K562 (cell line): ENCODE measurements at regions not wholly inside any gene's neighbourhood (a gene's known extent, or its start where the extent isn't known, plus 50 kb on each side); places are given as distances from the start of the nearest gene placed in this dataset.

Experiments
- ATAC-seq: fragments of 200-7000 bp; cut with Tn5 transposase; 3 replicates; pipeline ENCODE4 v1.9.1; 2020; ENCODE audit warnings: moderate library complexity
- BruUV-seq: library from RNA; stranded (reverse); fragments of 400-500 nt; replicated peaks from 2 replicates; lab custom pipeline; 2021; lab: Mats Ljungman, UMichigan
- CTCF ChIA-PET: fragments of 300-600 bp; formaldehyde crosslinking; extraction: SDS; loops from one replicate; lab custom pipeline; 2021; ENCODE audit warnings: low intra/inter-chr PET ratio; lab: Yijun Ruan, JAX
- POLR2A ChIA-PET: fragments of 300-600, 350-650 bp; sonication (Branson Sonifier 250); formaldehyde crosslinking; extraction: SDS; loops from one replicate; lab custom pipeline; 2021; ENCODE audit warnings: antibody characterized with exemption, inconsistent platforms; lab: Yijun Ruan, JAX
- DNase-seq, 4 experiments: peaks; one replicate each; pipeline versions ENCODE4 v3.0.0 to v3.0.0-alpha.2; 2011 to 2018; ENCODE audit warnings: low spot score in 3 of 4, mixed read lengths in 3 of 4; ENCODE audit errors: extremely low read depth in 1 of 4
- FAIRE-seq: peaks from 2 replicates; lab custom pipeline; 2011; peaks lifted over from hg19 to GRCh38; lab: Jason Lieb, UNC
- H2AFZ ChIP-seq: 2 replicates; pipeline ENCODE4 v1.6.0; 2011; ENCODE audit warnings: low read depth, low read length, control low read depth, inconsistent platforms
- H3K27ac ChIP-seq: fragments of 200-600 bp; 3 replicates; pipeline ENCODE4 v1.8.0; 2011; ENCODE audit warnings: low read depth, mild to moderate bottlenecking, control low read depth, inconsistent platforms, low read length, moderate library complexity, mixed read lengths; ENCODE audit errors: extremely low read depth
- H3K27me3 ChIP-seq, 2 experiments: fragments of 300-600 bp in 1 of 2; 2 replicates in 1 of 2; 3 replicates in 1 of 2; pipeline versions ENCODE4 v1.6.0 to v1.8.0; 2011; ENCODE audit warnings: inconsistent platforms in 2 of 2, low read length in 2 of 2, mild to moderate bottlenecking in 1 of 2, mixed read lengths in 1 of 2, moderate library complexity in 1 of 2; ENCODE audit not compliant: control insufficient read depth in 2 of 2, insufficient read depth in 2 of 2
- H3K36me3 ChIP-seq: fragments of 300-600 bp; 3 replicates; pipeline ENCODE4 v1.8.0; 2011; ENCODE audit warnings: mild to moderate bottlenecking, low read length, inconsistent platforms; ENCODE audit not compliant: control insufficient read depth, insufficient read depth
- H3K4me1 ChIP-seq, 2 experiments: fragments of 200-600 bp in 1 of 2; replicated peaks in 1 of 2; 2 replicates in 1 of 2; 3 replicates in 1 of 2; pipeline versions ENCODE4 v1.5.1 to v1.8.0; 2011; ENCODE audit warnings: inconsistent platforms in 2 of 2, low read length in 2 of 2, mild to moderate bottlenecking in 1 of 2, mixed read lengths in 1 of 2, moderate library complexity in 1 of 2; ENCODE audit not compliant: control insufficient read depth in 2 of 2, insufficient read depth in 2 of 2
- H3K4me2 ChIP-seq: 2 replicates; pipeline ENCODE4 v1.6.1; 2011; ENCODE audit warnings: low read length, control low read depth, inconsistent platforms, mixed read lengths; ENCODE audit not compliant: insufficient read depth
- H3K4me3 ChIP-seq: fragments of 200-600 bp; sonication (generic), shearing (Covaris generic); 2 replicates; pipeline ENCODE4 v1.5.1; 2016; ENCODE audit warnings: control low read depth, inconsistent platforms
- H3K79me2 ChIP-seq: fragments of 200-600 bp; 3 replicates; pipeline ENCODE4 v1.8.0; 2011; ENCODE audit warnings: low read length, inconsistent platforms; ENCODE audit not compliant: control insufficient read depth, insufficient read depth
- H3K9ac ChIP-seq, 2 experiments: 2 replicates each; pipeline versions ENCODE4 v1.6.0 to v1.6.1; 2011; ENCODE audit warnings: low read depth in 2 of 2, low read length in 2 of 2, control low read depth in 1 of 2, inconsistent platforms in 1 of 2, mild to moderate bottlenecking in 1 of 2, mixed read lengths in 1 of 2; ENCODE audit not compliant: insufficient read depth in 1 of 2
- H3K9me1 ChIP-seq: one replicate; pipeline ENCODE4 v1.6.0; 2011; ENCODE audit warnings: inconsistent platforms, mild to moderate bottlenecking, low read length, moderate library complexity; ENCODE audit not compliant: control insufficient read depth, insufficient read depth
- H3K9me3 ChIP-seq: replicated peaks from 2 replicates; pipeline ENCODE4 v1.5.1; 2011; ENCODE audit warnings: low read depth, low read length, inconsistent platforms; ENCODE audit not compliant: control insufficient read depth, insufficient read depth
- H4K20me1 ChIP-seq: replicated peaks from 2 replicates; pipeline ENCODE4 v1.6.1; 2011; ENCODE audit warnings: low read length, inconsistent platforms, mixed read lengths; ENCODE audit not compliant: control insufficient read depth, insufficient read depth
- AFF1 ChIP-seq, 2 experiments: fragments of 450-650 bp; IDR thresholded peaks; 2 replicates each; pipeline ENCODE4 v1.6.1; 2018; ENCODE audit warnings: mild to moderate bottlenecking in 2 of 2, low read depth in 1 of 2; ENCODE audit not compliant: partially characterized antibody in 2 of 2
- CBFB ChIP-seq: sonication (generic); formaldehyde crosslinking; IDR thresholded peaks from 2 replicates; pipeline ENCODE4 v1.4.0; 2020; ENCODE audit warnings: mild to moderate bottlenecking, missing genetic modification reagents
- CHD1 ChIP-seq: fragments of 200-600 bp; sonication (generic); IDR thresholded peaks from one replicate; pipeline ENCODE4 v1.6.1; 2012; ENCODE audit warnings: mild to moderate bottlenecking, moderate library complexity, low read length, inconsistent platforms
- ZNF282 ChIP-seq: sonication (generic); formaldehyde crosslinking; IDR thresholded peaks from 2 replicates; pipeline ENCODE4 v1.8.1; 2023; ENCODE audit warnings: missing genetic modification reagents
- ZNF586 ChIP-seq: fragments of 450-650 bp; formaldehyde crosslinking; conservative IDR thresholded peaks from 2 replicates; pipeline ENCODE4 v1.4.0; 2020; ENCODE audit warnings: mild to moderate bottlenecking, moderate library complexity
- ZNF75A ChIP-seq: fragments of 450-650 bp; formaldehyde crosslinking; IDR thresholded peaks from 2 replicates; pipeline ENCODE4 v1.4.0; 2020; ENCODE audit warnings: mild to moderate bottlenecking
- WGBS: fragments of 100-300 bp; shearing (Covaris generic); methylation state at CpG from one replicate; pipeline ENCODE4 v1.1.6; 2016; ENCODE audit warnings: low coverage, mixed read lengths; ENCODE audit not compliant: insufficient coverage; ENCODE audit errors: missing lambda C conversion rate; 5-methylcytosine and 5-hydroxymethylcytosine counted together
- in situ Hi-C: fragments of 300-500 bp; cut with MboI; formaldehyde crosslinking; loops from 4 replicates; pipeline ENCODE4 v1.15.0; 2018; ENCODE audit warnings: inconsistent platforms, mixed read lengths
- intact Hi-C: fragments of 100-400 bp; cut with micrococcal nuclease; formaldehyde crosslinking; loops from 2 replicates; pipeline ENCODE4 v1.14.2; 2022

DNA sequence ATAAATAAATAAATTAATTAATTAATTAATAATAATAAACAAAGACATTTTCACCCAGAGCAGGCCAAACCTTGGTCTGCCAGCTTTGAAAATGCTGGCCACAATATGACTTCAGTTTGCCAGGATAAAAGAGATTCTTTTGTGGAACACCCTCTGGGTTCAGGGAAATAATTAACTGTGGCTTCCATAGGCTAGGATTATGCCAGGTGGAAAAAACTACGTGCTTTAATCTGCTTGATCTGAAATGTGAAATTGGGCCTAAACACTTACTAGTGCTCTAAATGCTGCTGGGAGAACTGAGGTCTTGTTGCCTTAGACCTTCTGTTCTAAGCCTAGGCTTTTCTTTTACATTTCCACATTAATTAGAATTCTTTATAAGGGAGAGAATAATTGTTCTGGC is 650.0 kb downstream of the DIAPH3 start:
- DNase-seq: no peak
- TF ChIP-seq CHD1 (no peak), AFF1 (IDR thresholded peaks at IDR 0.05; ENCODE audit: low read depth in 1 of 2, partially characterized antibody in 2 of 2) (no peak), ZNF586 (CRISPR knock-in tag) (no peak), CBFB (CRISPR knock-in tag) (no peak), ZNF282 (CRISPR knock-in tag) (no peak), ZNF75A (no peak)
- ChIA-PET POLR2A (no interaction called here), CTCF (no interaction called here)
- intact Hi-C loops: no loop called here
- ATAC-seq: no peak
- in situ Hi-C loops: no loop called here
- 19% methylated on average over 1 of the region's 1 CpG for WGBS
- Histone ChIP-seq H3K4me3 (no peak overlapping the region), H3K4me2 (no peak overlapping the region), H3K36me3 (no peaks in the 10 kb centered on the region), H3K27ac (no peak overlapping the region), H3K9ac (no peak overlapping the region), H3K9me1 (no peaks in the 10 kb centered on the region), H3K4me1 (no peaks in the 10 kb centered on the region), H4K20me1 (no peaks in the 10 kb centered on the region), H3K9me3 (no peaks in the 10 kb centered on the region), H2AFZ (no peak overlapping the region), H3K27me3 (no peaks in the 10 kb centered on the region), H3K79me2 (no peaks in the 10 kb centered on the region)
- no TSS peak for BruUV-seq
- no peak for FAIRE-seq
